HCT116 (cell line): ENCODE measurements at regions not wholly inside any gene's neighbourhood (a gene's known extent, or its start where the extent isn't known, plus 50 kb on each side); places are given as distances from the start of the nearest gene placed in this dataset.

Experiments
- ATAC-seq: fragments of 200-7000 bp; cut with Tn5 transposase; 2 replicates; pipeline ENCODE4 v1.9.1; 2020; ENCODE audit warnings: mild to moderate bottlenecking, moderate library complexity
- BruUV-seq: library from RNA; stranded (reverse); fragments of 400-500 nt; replicated peaks from 2 replicates; lab custom pipeline; 2021; lab: Mats Ljungman, UMichigan
- CTCF ChIA-PET: fragments of 300-600 bp; sonication (Branson Sonifier 250); formaldehyde crosslinking; loops from one replicate; lab custom pipeline; 2021; ENCODE audit warnings: antibody characterized with exemption; lab: Charles Lee
- POLR2A ChIA-PET: fragments of 300-600, 350-600 bp; sonication (Branson Sonifier 250); formaldehyde crosslinking; loops from one replicate; lab custom pipeline; 2021; ENCODE audit warnings: antibody characterized with exemption; lab: Charles Lee
- RAD21 ChIA-PET, 2 experiments: fragments of 300-600 bp; sonication (Branson Sonifier 250); formaldehyde crosslinking; loops; one replicate each; lab custom pipeline; 2023; ENCODE audit warnings: low total read pairs in 2 of 2; ENCODE audit not compliant: uncharacterized antibody in 2 of 2, unreplicated experiment in 2 of 2, low non-redundant PET in 1 of 2; lab: Charles Lee
- DNase-seq: peaks from one replicate; pipeline ENCODE4 v3.0.0-alpha.2; 2010; ENCODE audit warnings: low read depth, low spot score
- H2AFZ ChIP-seq: fragments of 200-600 bp; shearing (Covaris generic), sonication (generic); 2 replicates; pipeline ENCODE4 v1.6.1; 2017; ENCODE audit warnings: low read depth, mixed run types, mixed read lengths, antibody characterized with exemption, low read length; ENCODE audit not compliant: poor library complexity, severe bottlenecking
- H3K27ac ChIP-seq: 2 replicates; pipeline ENCODE4 v1.5.1; 2012; ENCODE audit warnings: low read depth, low read length
- H3K27me3 ChIP-seq: fragments of 200-600 bp; sonication (generic); 2 replicates; pipeline ENCODE4 v1.6.1; 2016; ENCODE audit warnings: mixed run types, low read length, mixed read lengths; ENCODE audit not compliant: insufficient read depth
- H3K36me3 ChIP-seq, 2 experiments: fragments of 200-500 bp in 1 of 2; fragments of 200-600 bp in 1 of 2; sonication (Bioruptor generic) in 1 of 2; sonication (generic) in 1 of 2; 2 replicates each; pipeline versions ENCODE4 v1.5.1 to v1.6.1; 2014 to 2016; ENCODE audit warnings: low read length in 2 of 2, inconsistent platforms in 1 of 2, mixed read lengths in 1 of 2, mixed run types in 1 of 2; ENCODE audit not compliant: insufficient read depth in 2 of 2, control insufficient read depth in 1 of 2
- H3K4me1 ChIP-seq, 2 experiments: fragments of 200-600 bp in 1 of 2; sonication (generic) in 1 of 2; 2 replicates each; pipeline versions ENCODE4 v1.5.1 to v1.6.1; 2012 to 2017; ENCODE audit warnings: low read length in 2 of 2, inconsistent platforms in 1 of 2, mild to moderate bottlenecking in 1 of 2, mixed read lengths in 1 of 2, mixed run types in 1 of 2, moderate library complexity in 1 of 2; ENCODE audit not compliant: insufficient read depth in 2 of 2, control insufficient read depth in 1 of 2
- H3K4me2 ChIP-seq: fragments of 200-600 bp; sonication (generic); 2 replicates; pipeline ENCODE4 v1.6.1; 2017; ENCODE audit warnings: mixed run types, low read length, mixed read lengths
- H3K4me3 ChIP-seq, 2 experiments: fragments of 200-600 bp in 1 of 2; sonication (generic) in 1 of 2; replicated peaks in 1 of 2; 2 replicates each; pipeline ENCODE4 v1.5.1; 2011 to 2016; ENCODE audit warnings: low read length in 2 of 2, control low read depth in 1 of 2, low read depth in 1 of 2, mild to moderate bottlenecking in 1 of 2, mixed read lengths in 1 of 2, mixed run types in 1 of 2
- H3K79me2 ChIP-seq: fragments of 200-600 bp; sonication (generic); 2 replicates; pipeline ENCODE4 v1.6.1; 2017; ENCODE audit warnings: mild to moderate bottlenecking, mixed run types, low read length, moderate library complexity, mixed read lengths; ENCODE audit not compliant: insufficient read depth
- H3K9ac ChIP-seq: fragments of 200-600 bp; sonication (generic); 2 replicates; pipeline ENCODE4 v1.6.1; 2016; ENCODE audit warnings: low read length, mixed read lengths
- H3K9me2 ChIP-seq: fragments of 200-600 bp; sonication (generic), shearing (Covaris generic); 2 replicates; pipeline ENCODE4 v1.6.1; 2017; ENCODE audit warnings: mixed run types, mild to moderate bottlenecking, moderate library complexity; ENCODE audit not compliant: insufficient read depth
- H3K9me3 ChIP-seq, 2 experiments: fragments of 200-500 bp in 1 of 2; fragments of 200-600 bp in 1 of 2; sonication (Bioruptor generic) in 1 of 2; sonication (generic) in 1 of 2; 2 replicates each; pipeline ENCODE4 v1.6.1; 2014 to 2017; ENCODE audit warnings: low read length in 2 of 2, mixed read lengths in 2 of 2, inconsistent platforms in 1 of 2, low read depth in 1 of 2, mild to moderate bottlenecking in 1 of 2, mixed run types in 1 of 2, moderate library complexity in 1 of 2; ENCODE audit not compliant: control insufficient read depth in 1 of 2, insufficient read depth in 1 of 2
- H4K20me1 ChIP-seq: fragments of 200-600 bp; sonication (generic), shearing (Covaris generic); 2 replicates; pipeline ENCODE4 v1.6.1; 2017; ENCODE audit warnings: mixed run types, mild to moderate bottlenecking, moderate library complexity; ENCODE audit not compliant: insufficient read depth
- CBX3 ChIP-seq: IDR thresholded peaks from 2 replicates; pipeline ENCODE4 v1.6.1; 2012; ENCODE audit warnings: low read depth
- CEBPB ChIP-seq: IDR thresholded peaks from 2 replicates; pipeline ENCODE4 v1.6.1; 2012; ENCODE audit warnings: low read depth
- CTCF ChIP-seq, 3 experiments: fragments of 200-600 bp in 1 of 3; sonication (generic) in 1 of 3; IDR thresholded peaks in 2 of 3; conservative IDR thresholded peaks in 1 of 3; 2 replicates each; pipeline ENCODE4 v1.5.1; 2012 to 2017; ENCODE audit warnings: low read depth in 2 of 3, low read length in 2 of 3, antibody characterized with exemption in 1 of 3, borderline replicate concordance in 1 of 3, control low read depth in 1 of 3, mild to moderate bottlenecking in 1 of 3, mixed read lengths in 1 of 3, mixed run types in 1 of 3, moderate library complexity in 1 of 3; ENCODE audit not compliant: insufficient read depth in 1 of 3
- ELF1 ChIP-seq: IDR thresholded peaks from 2 replicates; pipeline ENCODE4 v1.6.1; 2012; ENCODE audit warnings: low read depth, borderline replicate concordance
- EZH2 ChIP-seq: fragments of 200-600 bp; sonication (generic); IDR thresholded peaks from 2 replicates; pipeline ENCODE4 v1.6.1; 2017; ENCODE audit warnings: antibody characterized with exemption, mixed run types
- EZH2phosphoT487 ChIP-seq: fragments of 200-600 bp; IDR thresholded peaks from 2 replicates; pipeline ENCODE4 v1.6.1; 2018; ENCODE audit warnings: antibody characterized with exemption, borderline replicate concordance
- FOSL1 ChIP-seq: IDR thresholded peaks from 2 replicates; pipeline ENCODE4 v1.6.1; 2012; ENCODE audit warnings: low read depth
- POLR2AphosphoS5 ChIP-seq: IDR thresholded peaks from 2 replicates; pipeline ENCODE4 v1.6.1; 2011; ENCODE audit warnings: mild to moderate bottlenecking, low read depth, low read length, moderate library complexity
- RAD21 ChIP-seq: IDR thresholded peaks from 2 replicates; pipeline ENCODE4 v1.6.1; 2012; ENCODE audit warnings: low read depth, mild to moderate bottlenecking
- SIN3A ChIP-seq: IDR thresholded peaks from 2 replicates; pipeline ENCODE4 v1.6.1; 2012; ENCODE audit warnings: low read depth
- SP1 ChIP-seq: IDR thresholded peaks from 2 replicates; pipeline ENCODE4 v1.6.1; 2012; ENCODE audit warnings: low read depth
- TCF7L2 ChIP-seq: IDR thresholded peaks from 2 replicates; pipeline ENCODE4 v1.7.0; 2011; ENCODE audit warnings: borderline replicate concordance, inconsistent platforms; ENCODE audit not compliant: insufficient read depth, insufficient read length; ENCODE audit errors: extremely low read depth
- YY1 ChIP-seq: IDR thresholded peaks from 2 replicates; pipeline ENCODE4 v1.6.1; 2011; ENCODE audit warnings: low read length, low read depth, moderate library complexity, mild to moderate bottlenecking; ENCODE audit not compliant: insufficient replicate concordance; ENCODE audit errors: extremely low read depth
- ZNF274 ChIP-seq: fragments of 200-500 bp; sonication (Bioruptor generic); IDR thresholded peaks from 2 replicates; pipeline ENCODE4 v1.6.1; 2014; ENCODE audit warnings: mild to moderate bottlenecking, low read depth, low read length, inconsistent platforms
- intact Hi-C: fragments of 100-400 bp; cut with micrococcal nuclease; formaldehyde crosslinking; loops from 2 replicates; pipeline ENCODE4 v1.10.0; 2022
- TF ChIP-seq, protein P1 (sequence below): IDR thresholded peaks from 2 replicates; pipeline ENCODE4 v1.6.1; 2012; ENCODE audit warnings: low read depth

- Histone ChIP-seq H3K4me2 (no peak overlapping the region), H3K36me3 (no peaks in the 10 kb centered on the region), H3K9ac (no peak overlapping the region), H3K79me2 (no peaks in the 10 kb centered on the region), H3K27me3 (no peaks in the 10 kb centered on the region), H3K27ac (no peak overlapping the region), H3K9me3 (no peaks in the 10 kb centered on the region), H4K20me1 (no peaks in the 10 kb centered on the region), H3K4me1 (peaks cover 3 to 19% of the 10 kb centered on the region in 2 experiments; a peak in 2 of 4 replicates), H3K9me2 (no peaks in the 10 kb centered on the region), H2AFZ (no peak overlapping the region)
- no peak for ATAC-seq
- no peak for DNase-seq
- BruUV-seq: no TSS peak
- TF ChIP-seq TCF7L2 (no peak), CTCF (IDR thresholded peaks at IDR 0.05 in 2 of 3, conservative IDR thresholded peaks at IDR 0.05 in 1 of 3; ENCODE audit: borderline replicate concordance in 1 of 3, insufficient read depth in 1 of 3, low read depth in 2 of 3, low read length in 2 of 3) (no peak), POLR2AphosphoS5 (no peak), ELF1 (no peak)
- TF ChIP-seq, all 23 proteins: peak for 0
- RAD21 ChIA-PET: no interaction called here
- intact Hi-C loops: no loop called here
- H3K4me3 ChIP-seq: no peak overlapping the region
- CTCF ChIA-PET: no interaction called here
- POLR2A ChIA-PET: no interaction called here
Observed at GRCh38 chr21:15207635-15208370, 143.0 kb upstream of the NRIP1 start.

DNA sequence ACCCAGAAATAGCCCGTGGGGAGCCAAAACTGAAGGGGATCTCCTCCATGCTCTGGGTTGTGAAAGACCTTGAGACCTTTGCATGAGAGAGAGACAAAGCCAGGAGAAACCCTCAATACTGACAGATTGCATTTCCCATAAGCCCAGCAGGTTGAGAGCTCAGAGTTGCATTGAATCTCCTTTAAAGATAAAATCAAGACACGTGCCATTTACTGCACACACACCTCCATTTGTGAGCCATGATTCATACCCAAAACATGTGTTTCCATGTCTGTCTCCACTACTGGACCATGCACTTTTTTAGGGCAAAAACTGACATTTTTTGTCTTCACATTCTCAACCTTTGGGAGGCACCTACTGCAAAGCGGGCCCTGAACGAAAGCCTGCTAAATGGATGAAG lies 144.0 kb upstream of the NRIP1 start:
- H3K27ac ChIP-seq: no peak overlapping the region
- H3K9ac ChIP-seq: no peak overlapping the region
- DNase-seq (no peak), ATAC-seq (no peak)
- ChIA-PET RAD21 (no interaction called here), CTCF (no interaction called here), POLR2A (no interaction called here)
- no peaks in the 10 kb centered on the region for H4K20me1 ChIP-seq
- peaks cover 3 to 19% of the 10 kb centered on the region in 2 experiments; a peak in 2 of 4 replicates for H3K4me1 ChIP-seq
- no peaks in the 10 kb centered on the region for H3K79me2 ChIP-seq
- intact Hi-C loops: no loop called here
- no peaks in the 10 kb centered on the region for H3K9me3 ChIP-seq
- no peaks in the 10 kb centered on the region for H3K27me3 ChIP-seq
- H3K36me3 ChIP-seq: no peaks in the 10 kb centered on the region
- H3K4me2 ChIP-seq: no peak overlapping the region
- no peak overlapping the region for H2AFZ ChIP-seq
- no peak overlapping the region for H3K4me3 ChIP-seq
- no TSS peak for BruUV-seq
- no peaks in the 10 kb centered on the region for H3K9me2 ChIP-seq
- no peak for TF ChIP-seq CEBPB
- no peak for TF ChIP-seq ZNF274
- TF ChIP-seq ELF1: no peak
- TF ChIP-seq SP1: no peak
- TF ChIP-seq SIN3A: no peak
- TF ChIP-seq RAD21: no peak
- TF ChIP-seq CBX3: no peak
- no peak for TF ChIP-seq EZH2phosphoT487
- no peak for TF ChIP-seq YY1
- no peak for TF ChIP-seq FOSL1
- TF ChIP-seq, protein P1, sequence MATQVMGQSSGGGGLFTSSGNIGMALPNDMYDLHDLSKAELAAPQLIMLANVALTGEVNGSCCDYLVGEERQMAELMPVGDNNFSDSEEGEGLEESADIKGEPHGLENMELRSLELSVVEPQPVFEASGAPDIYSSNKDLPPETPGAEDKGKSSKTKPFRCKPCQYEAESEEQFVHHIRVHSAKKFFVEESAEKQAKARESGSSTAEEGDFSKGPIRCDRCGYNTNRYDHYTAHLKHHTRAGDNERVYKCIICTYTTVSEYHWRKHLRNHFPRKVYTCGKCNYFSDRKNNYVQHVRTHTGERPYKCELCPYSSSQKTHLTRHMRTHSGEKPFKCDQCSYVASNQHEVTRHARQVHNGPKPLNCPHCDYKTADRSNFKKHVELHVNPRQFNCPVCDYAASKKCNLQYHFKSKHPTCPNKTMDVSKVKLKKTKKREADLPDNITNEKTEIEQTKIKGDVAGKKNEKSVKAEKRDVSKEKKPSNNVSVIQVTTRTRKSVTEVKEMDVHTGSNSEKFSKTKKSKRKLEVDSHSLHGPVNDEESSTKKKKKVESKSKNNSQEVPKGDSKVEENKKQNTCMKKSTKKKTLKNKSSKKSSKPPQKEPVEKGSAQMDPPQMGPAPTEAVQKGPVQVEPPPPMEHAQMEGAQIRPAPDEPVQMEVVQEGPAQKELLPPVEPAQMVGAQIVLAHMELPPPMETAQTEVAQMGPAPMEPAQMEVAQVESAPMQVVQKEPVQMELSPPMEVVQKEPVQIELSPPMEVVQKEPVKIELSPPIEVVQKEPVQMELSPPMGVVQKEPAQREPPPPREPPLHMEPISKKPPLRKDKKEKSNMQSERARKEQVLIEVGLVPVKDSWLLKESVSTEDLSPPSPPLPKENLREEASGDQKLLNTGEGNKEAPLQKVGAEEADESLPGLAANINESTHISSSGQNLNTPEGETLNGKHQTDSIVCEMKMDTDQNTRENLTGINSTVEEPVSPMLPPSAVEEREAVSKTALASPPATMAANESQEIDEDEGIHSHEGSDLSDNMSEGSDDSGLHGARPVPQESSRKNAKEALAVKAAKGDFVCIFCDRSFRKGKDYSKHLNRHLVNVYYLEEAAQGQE: no peak
- TF ChIP-seq EZH2: no peak
